OCI-LY7 (cell line): ENCODE measurements at regions not wholly inside any gene's neighbourhood (a gene's known extent, or its start where the extent isn't known, plus 50 kb on each side); places are given as distances from the start of the nearest gene placed in this dataset.

ENCODE experiments used
- EZH2phosphoT487 ChIP-seq: fragments of 200-600 bp; sonication (generic); IDR thresholded peaks from 2 replicates; pipeline ENCODE4 v1.6.1; 2018; ENCODE audit warnings: low read depth, borderline replicate concordance, mild to moderate bottlenecking, mixed run types, antibody characterized with exemption, low read length, moderate library complexity, mixed read lengths
- TF ChIP-seq, protein P1 (sequence below): fragments of 200-600 bp; sonication (generic); conservative IDR thresholded peaks from 2 replicates; pipeline ENCODE4 v1.5.1; 2014; ENCODE audit warnings: mild to moderate bottlenecking, antibody characterized with exemption, low read length, moderate library complexity, mixed read lengths

DNA sequence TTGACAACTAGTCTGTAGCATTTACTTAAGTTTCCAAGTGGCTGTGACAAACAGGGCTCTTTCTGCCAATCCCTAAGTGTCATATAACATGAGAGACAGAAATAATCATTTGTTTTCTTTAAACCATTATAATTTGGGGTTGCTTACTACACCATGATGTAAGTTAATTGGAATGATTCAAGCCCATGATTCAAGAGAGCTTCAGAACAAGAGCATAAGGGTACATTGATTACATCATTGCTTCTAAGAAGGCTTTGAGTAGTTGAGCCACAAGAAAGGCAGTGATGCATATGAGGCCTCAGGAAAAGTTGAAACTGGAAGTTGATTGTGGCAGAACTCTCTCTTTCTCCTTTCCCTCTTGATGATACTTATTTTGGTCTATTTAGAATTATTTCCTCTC, 444.0 kb downstream of the CCER1 start:
- TF ChIP-seq, protein P1, sequence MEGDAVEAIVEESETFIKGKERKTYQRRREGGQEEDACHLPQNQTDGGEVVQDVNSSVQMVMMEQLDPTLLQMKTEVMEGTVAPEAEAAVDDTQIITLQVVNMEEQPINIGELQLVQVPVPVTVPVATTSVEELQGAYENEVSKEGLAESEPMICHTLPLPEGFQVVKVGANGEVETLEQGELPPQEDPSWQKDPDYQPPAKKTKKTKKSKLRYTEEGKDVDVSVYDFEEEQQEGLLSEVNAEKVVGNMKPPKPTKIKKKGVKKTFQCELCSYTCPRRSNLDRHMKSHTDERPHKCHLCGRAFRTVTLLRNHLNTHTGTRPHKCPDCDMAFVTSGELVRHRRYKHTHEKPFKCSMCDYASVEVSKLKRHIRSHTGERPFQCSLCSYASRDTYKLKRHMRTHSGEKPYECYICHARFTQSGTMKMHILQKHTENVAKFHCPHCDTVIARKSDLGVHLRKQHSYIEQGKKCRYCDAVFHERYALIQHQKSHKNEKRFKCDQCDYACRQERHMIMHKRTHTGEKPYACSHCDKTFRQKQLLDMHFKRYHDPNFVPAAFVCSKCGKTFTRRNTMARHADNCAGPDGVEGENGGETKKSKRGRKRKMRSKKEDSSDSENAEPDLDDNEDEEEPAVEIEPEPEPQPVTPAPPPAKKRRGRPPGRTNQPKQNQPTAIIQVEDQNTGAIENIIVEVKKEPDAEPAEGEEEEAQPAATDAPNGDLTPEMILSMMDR, result no peak
- no peak for TF ChIP-seq EZH2phosphoT487
